SU-DHL-6 (cell line): ENCODE measurements at regions not wholly inside any gene's neighbourhood (a gene's known extent, or its start where the extent isn't known, plus 50 kb on each side); places are given as distances from the start of the nearest gene placed in this dataset.

Source experiments
- H2AFZ ChIP-seq: fragments of 200-600 bp; sonication (generic); 2 replicates; pipeline ENCODE4 v1.6.1; 2014; ENCODE audit warnings: low read depth, mild to moderate bottlenecking, moderate library complexity, mixed read lengths, antibody characterized with exemption, low read length; ENCODE audit not compliant: severe bottlenecking
- H3F3A ChIP-seq: fragments of 200-600 bp; shearing (Covaris generic); 2 replicates; pipeline ENCODE4 v1.6.0; 2016; ENCODE audit warnings: antibody characterized with exemption, mild to moderate bottlenecking; ENCODE audit not compliant: insufficient read depth
- H3K27ac ChIP-seq: fragments of 200-600 bp; sonication (generic); 2 replicates; pipeline ENCODE4 v1.5.1; 2016; ENCODE audit warnings: low read depth, mild to moderate bottlenecking, low read length, moderate library complexity, mixed read lengths
- H3K27me3 ChIP-seq: fragments of 200-600 bp; sonication (generic), shearing (Covaris generic); 2 replicates; pipeline ENCODE4 v1.6.0; 2014; ENCODE audit warnings: mild to moderate bottlenecking, low read length
- H3K36me3 ChIP-seq: fragments of 200-600 bp; sonication (generic); 2 replicates; pipeline ENCODE4 v1.6.1; 2014; ENCODE audit warnings: mild to moderate bottlenecking, low read length, mixed read lengths
- H3K4me2 ChIP-seq: fragments of 300-600, 200-600 bp; shearing (Covaris generic), sonication (generic); 2 replicates; pipeline ENCODE4 v1.6.0; 2014; ENCODE audit warnings: low read length, low read depth, mild to moderate bottlenecking; ENCODE audit not compliant: poor library complexity, severe bottlenecking
- H3K4me3 ChIP-seq: fragments of 200-600 bp; sonication (generic); 2 replicates; pipeline ENCODE4 v1.5.1; 2014; ENCODE audit warnings: antibody characterized with exemption, low read length, mild to moderate bottlenecking, mixed read lengths; ENCODE audit not compliant: insufficient read depth, poor library complexity, severe bottlenecking
- H3K79me2 ChIP-seq: fragments of 200-600 bp; sonication (generic); 2 replicates; pipeline ENCODE4 v1.6.1; 2014; ENCODE audit warnings: mild to moderate bottlenecking, low read length, moderate library complexity; ENCODE audit not compliant: insufficient read depth
- H3K9ac ChIP-seq: fragments of 200-600 bp; sonication (generic); 2 replicates; pipeline ENCODE4 v1.7.0; 2014; ENCODE audit warnings: mild to moderate bottlenecking, low read length
- H3K9me2 ChIP-seq: fragments of 200-600 bp; sonication (generic); replicated peaks from 2 replicates; pipeline ENCODE4 v1.6.1; 2014; ENCODE audit warnings: low read length; ENCODE audit not compliant: insufficient read depth
- H3K9me3 ChIP-seq: fragments of 200-600 bp; sonication (generic); 2 replicates; pipeline ENCODE4 v1.6.1; 2014; ENCODE audit warnings: low read length, mixed read lengths; ENCODE audit not compliant: insufficient read depth
- H4K20me1 ChIP-seq: fragments of 200-600 bp; sonication (generic); 2 replicates; pipeline ENCODE4 v1.6.1; 2014; ENCODE audit warnings: low read depth, mild to moderate bottlenecking, antibody characterized with exemption, low read length, moderate library complexity, mixed read lengths
- EZH2phosphoT487 ChIP-seq: fragments of 200-600 bp; sonication (generic), shearing (Covaris generic); conservative IDR thresholded peaks from 2 replicates; pipeline ENCODE4 v1.6.1; 2018; ENCODE audit warnings: mild to moderate bottlenecking, antibody characterized with exemption, low read length, moderate library complexity, mixed read lengths
- TF ChIP-seq, protein P1 (sequence below): fragments of 200-600 bp; sonication (generic); IDR thresholded peaks from one replicate; pipeline ENCODE4 v1.5.1; 2017; ENCODE audit warnings: antibody characterized with exemption, mild to moderate bottlenecking, low read length, moderate library complexity; ENCODE audit not compliant: insufficient read depth, poor library complexity, severe bottlenecking

DNA sequence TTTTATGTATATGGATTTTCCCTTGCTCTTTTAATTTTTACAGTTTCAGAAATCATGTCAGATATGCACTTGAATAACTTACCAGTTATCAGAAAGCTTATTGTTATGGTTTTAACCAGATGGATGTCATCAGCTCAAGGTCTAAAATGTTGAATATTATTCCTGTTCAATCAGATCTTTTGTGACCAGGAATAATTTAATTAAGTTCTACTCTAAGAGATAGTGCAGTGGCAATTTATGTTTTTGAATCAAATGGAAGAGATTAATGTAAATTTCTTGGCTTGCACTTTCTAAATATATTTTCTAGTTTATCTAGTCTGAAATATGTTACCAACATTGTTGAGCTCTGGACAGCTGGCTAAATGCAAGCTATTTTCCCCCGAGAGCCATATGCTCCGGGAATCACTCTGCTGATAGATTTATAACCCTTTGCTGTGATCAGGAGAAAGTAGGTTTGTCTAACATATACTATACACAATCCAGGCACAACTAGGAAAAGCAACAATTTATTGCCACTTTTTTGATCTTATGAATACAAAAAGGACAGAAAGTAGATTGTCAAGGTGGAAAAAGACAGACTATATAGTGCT lies 76.8 kb upstream of the CD96 start:
- Histone ChIP-seq H3K27ac (no peak overlapping the region), H3K9me3 (no peaks in the 10 kb centered on the region), H3K36me3 (no peaks in the 10 kb centered on the region), H3K9ac (no peak overlapping the region), H3F3A (no peaks in the 10 kb centered on the region), H3K9me2 (no peaks in the 10 kb centered on the region), H3K79me2 (no peaks in the 10 kb centered on the region), H3K4me2 (no peak overlapping the region), H3K27me3 (no peaks in the 10 kb centered on the region), H4K20me1 (no peaks in the 10 kb centered on the region), H3K4me3 (no peak overlapping the region), H2AFZ (no peak overlapping the region)
- TF ChIP-seq, protein P1, sequence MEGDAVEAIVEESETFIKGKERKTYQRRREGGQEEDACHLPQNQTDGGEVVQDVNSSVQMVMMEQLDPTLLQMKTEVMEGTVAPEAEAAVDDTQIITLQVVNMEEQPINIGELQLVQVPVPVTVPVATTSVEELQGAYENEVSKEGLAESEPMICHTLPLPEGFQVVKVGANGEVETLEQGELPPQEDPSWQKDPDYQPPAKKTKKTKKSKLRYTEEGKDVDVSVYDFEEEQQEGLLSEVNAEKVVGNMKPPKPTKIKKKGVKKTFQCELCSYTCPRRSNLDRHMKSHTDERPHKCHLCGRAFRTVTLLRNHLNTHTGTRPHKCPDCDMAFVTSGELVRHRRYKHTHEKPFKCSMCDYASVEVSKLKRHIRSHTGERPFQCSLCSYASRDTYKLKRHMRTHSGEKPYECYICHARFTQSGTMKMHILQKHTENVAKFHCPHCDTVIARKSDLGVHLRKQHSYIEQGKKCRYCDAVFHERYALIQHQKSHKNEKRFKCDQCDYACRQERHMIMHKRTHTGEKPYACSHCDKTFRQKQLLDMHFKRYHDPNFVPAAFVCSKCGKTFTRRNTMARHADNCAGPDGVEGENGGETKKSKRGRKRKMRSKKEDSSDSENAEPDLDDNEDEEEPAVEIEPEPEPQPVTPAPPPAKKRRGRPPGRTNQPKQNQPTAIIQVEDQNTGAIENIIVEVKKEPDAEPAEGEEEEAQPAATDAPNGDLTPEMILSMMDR = no peak
- no peak for TF ChIP-seq EZH2phosphoT487

DNA sequence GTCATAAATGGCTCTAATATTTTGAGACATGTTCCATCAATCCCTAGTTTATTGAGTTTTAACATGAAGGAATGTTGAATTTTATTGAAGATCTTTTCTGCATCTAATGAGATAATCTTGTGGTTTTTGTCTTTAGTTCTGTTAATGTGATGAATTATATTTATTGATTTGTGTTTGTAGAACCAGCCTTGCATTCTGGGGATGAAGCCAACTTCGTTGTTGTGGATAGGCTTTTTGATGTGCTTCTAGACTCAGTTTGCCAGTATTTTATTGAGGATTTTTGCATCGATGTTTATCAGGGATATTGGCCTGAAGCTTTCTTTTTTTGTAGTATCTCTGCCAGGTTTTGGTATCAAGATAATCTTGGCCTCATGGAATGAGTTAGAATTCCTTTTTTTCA lies 72.0 kb upstream of the CD96 start:
- no peaks in the 10 kb centered on the region for H3F3A ChIP-seq
- H2AFZ ChIP-seq = no peak overlapping the region
- H3K9me2 ChIP-seq = no peaks in the 10 kb centered on the region
- no peaks in the 10 kb centered on the region for H3K9me3 ChIP-seq
- H3K79me2 ChIP-seq = no peaks in the 10 kb centered on the region
- H3K4me2 ChIP-seq = no peak overlapping the region
- H3K9ac ChIP-seq = no peak overlapping the region
- no peak for TF ChIP-seq EZH2phosphoT487
- TF ChIP-seq, protein P1 = no peak
- H3K4me3 ChIP-seq = no peak overlapping the region
- no peak overlapping the region for H3K27ac ChIP-seq
- no peaks in the 10 kb centered on the region for H3K36me3 ChIP-seq
- H4K20me1 ChIP-seq = no peaks in the 10 kb centered on the region
- no peaks in the 10 kb centered on the region for H3K27me3 ChIP-seq

DNA sequence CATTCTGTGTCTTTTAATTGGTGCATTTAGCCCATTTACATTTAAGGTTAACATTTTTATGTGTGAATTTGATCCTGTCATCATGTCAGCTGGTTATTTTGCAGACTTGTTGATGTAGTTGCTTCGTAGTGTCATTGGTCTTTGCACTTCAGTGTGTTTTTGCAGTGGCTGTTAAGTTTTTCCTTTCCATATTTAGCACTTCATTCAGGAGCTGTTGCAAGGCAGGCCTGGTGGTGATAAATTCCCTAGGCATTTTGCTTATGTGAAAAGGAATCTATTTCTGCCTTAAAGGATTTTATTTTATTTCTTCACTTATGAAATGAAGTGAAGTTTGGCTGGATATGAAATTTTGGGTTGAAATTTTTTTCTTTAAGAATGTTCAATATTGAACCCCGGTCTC lies 70.2 kb upstream of the CD96 start:
- no peaks in the 10 kb centered on the region for H4K20me1 ChIP-seq
- H3K36me3 ChIP-seq = no peaks in the 10 kb centered on the region
- H3K27me3 ChIP-seq = no peaks in the 10 kb centered on the region
- H3K27ac ChIP-seq = no peak overlapping the region
- H3K9me2 ChIP-seq = no peaks in the 10 kb centered on the region
- H3F3A ChIP-seq = no peaks in the 10 kb centered on the region
- no peaks in the 10 kb centered on the region for H3K79me2 ChIP-seq
- no peaks in the 10 kb centered on the region for H3K9me3 ChIP-seq
- no peak overlapping the region for H3K4me3 ChIP-seq
- H2AFZ ChIP-seq = no peak overlapping the region
- H3K9ac ChIP-seq = no peak overlapping the region
- no peak overlapping the region for H3K4me2 ChIP-seq
- TF ChIP-seq, protein P1 = no peak
- no peak for TF ChIP-seq EZH2phosphoT487
